HEK293 (cell line): ENCODE measurements at regions not wholly inside any gene's neighbourhood (a gene's known extent, or its start where the extent isn't known, plus 50 kb on each side); places are given as distances from the start of the nearest gene placed in this dataset.
A peak's percentile ranks its signal among the peaks of the same experiment; 100 is the strongest.

Experiments
- CTCF ChIA-PET: fragments of 350-600 bp; formaldehyde crosslinking; extraction: SDS; loops from one replicate; lab custom pipeline; 2021; ENCODE audit warnings: antibody characterized with exemption; lab: Yijun Ruan, JAX
- POLR2A ChIA-PET: fragments of 300-600 bp; formaldehyde crosslinking; extraction: SDS; loops from one replicate; lab custom pipeline; 2020; ENCODE audit warnings: antibody characterized with exemption, inconsistent platforms; lab: Yijun Ruan, JAX
- H3K27ac ChIP-seq: fragments of 200-500 bp; sonication (Bioruptor generic); 2 replicates; pipeline ENCODE4 v1.5.1; 2014; ENCODE audit warnings: low read depth, low read length, control low read depth, inconsistent platforms; ENCODE audit errors: extremely low read depth
- H3K36me3 ChIP-seq, 2 experiments: fragments of 200-500 bp in 1 of 2; sonication (Bioruptor generic) in 1 of 2; 1 replicate in 1 of 2; 2 replicates in 1 of 2; pipeline ENCODE4 v1.5.1; 2014 to 2017; ENCODE audit warnings: inconsistent platforms in 2 of 2, low read length in 2 of 2; ENCODE audit not compliant: control insufficient read depth in 2 of 2, insufficient read depth in 1 of 2
- H3K4me1 ChIP-seq: fragments of 200-500 bp; sonication (Bioruptor generic); 2 replicates; pipeline ENCODE4 v1.5.1; 2014; ENCODE audit warnings: mild to moderate bottlenecking, low read length, inconsistent platforms; ENCODE audit not compliant: control insufficient read depth, insufficient read depth
- H3K4me3 ChIP-seq: 2 replicates; pipeline ENCODE4 v1.5.1; 2011; ENCODE audit warnings: low read depth, mild to moderate bottlenecking, control low read depth, low read length, moderate library complexity
- H3K9me3 ChIP-seq: fragments of 200-500 bp; sonication (Bioruptor generic); 2 replicates; pipeline ENCODE4 v1.5.1; 2014; ENCODE audit warnings: low read depth, low read length, inconsistent platforms; ENCODE audit not compliant: control insufficient read depth, insufficient read depth
- GLIS1 ChIP-seq: fragments of 450-650 bp; formaldehyde crosslinking; IDR thresholded peaks from 2 replicates; pipeline ENCODE4 v1.5.1; 2016; ENCODE audit warnings: missing biosample characterization, missing genetic modification characterization
- HOXA7 ChIP-seq: sonication (generic); formaldehyde crosslinking; IDR thresholded peaks from 2 replicates; pipeline ENCODE4 v1.8.1; 2022; ENCODE audit warnings: missing genetic modification reagents, borderline replicate concordance
- KLF10 ChIP-seq: fragments of 450-650 bp; IDR thresholded peaks from 2 replicates; pipeline ENCODE4 v1.5.1; 2018; ENCODE audit warnings: missing biosample characterization, mild to moderate bottlenecking, missing genetic modification characterization
- OSR2 ChIP-seq: fragments of 450-650 bp; formaldehyde crosslinking; IDR thresholded peaks from 2 replicates; pipeline ENCODE4 v1.5.1; 2016; ENCODE audit warnings: missing biosample characterization, missing genetic modification characterization
- PBX3 ChIP-seq: sonication (generic); formaldehyde crosslinking; IDR thresholded peaks from 2 replicates; pipeline ENCODE4 v1.8.1; 2022; ENCODE audit warnings: mild to moderate bottlenecking, moderate library complexity, missing genetic modification reagents
- SETDB1 ChIP-seq: IDR thresholded peaks from one replicate; pipeline ENCODE4 v1.6.1; 2017; ENCODE audit warnings: mild to moderate bottlenecking, low read length, moderate library complexity, mixed read lengths; ENCODE audit not compliant: insufficient read length
- TRIM28 ChIP-seq: IDR thresholded peaks from 2 replicates; pipeline ENCODE4 v1.6.1; 2011; ENCODE audit warnings: low read length, control low read depth, borderline replicate concordance
- ZBTB20 ChIP-seq: fragments of 450-650 bp; formaldehyde crosslinking; IDR thresholded peaks from 2 replicates; pipeline ENCODE4 v1.5.1; 2016; ENCODE audit warnings: missing biosample characterization, missing genetic modification characterization
- ZBTB21 ChIP-seq: fragments of 450-650 bp; formaldehyde crosslinking; IDR thresholded peaks from 2 replicates; pipeline ENCODE4 v1.5.1; 2017; ENCODE audit warnings: missing biosample characterization, missing genetic modification characterization
- ZBTB7A ChIP-seq: fragments of 450-650 bp; formaldehyde crosslinking; IDR thresholded peaks from 2 replicates; pipeline ENCODE4 v1.5.1; 2016; ENCODE audit warnings: low read depth, missing biosample characterization, missing genetic modification characterization
- ZNF10 ChIP-seq: fragments of 450-650 bp; formaldehyde crosslinking; IDR thresholded peaks from 2 replicates; pipeline ENCODE4 v1.5.1; 2017; ENCODE audit warnings: missing biosample characterization, missing genetic modification characterization
- ZNF138 ChIP-seq: fragments of 450-650 bp; formaldehyde crosslinking; IDR thresholded peaks from 2 replicates; pipeline ENCODE4 v1.5.1; 2016; ENCODE audit warnings: missing biosample characterization, missing genetic modification characterization, borderline replicate concordance
- ZNF311 ChIP-seq: fragments of 450-650 bp; formaldehyde crosslinking; IDR thresholded peaks from 2 replicates; pipeline ENCODE4 v1.5.1; 2017; ENCODE audit warnings: missing biosample characterization, missing genetic modification characterization, borderline replicate concordance
- ZNF549 ChIP-seq: fragments of 450-650 bp; IDR thresholded peaks from 2 replicates; pipeline ENCODE4 v1.5.1; 2018; ENCODE audit warnings: missing biosample characterization, missing genetic modification characterization, mild to moderate bottlenecking, inconsistent platforms, moderate library complexity
- ZNF585B ChIP-seq: fragments of 450-650 bp; formaldehyde crosslinking; IDR thresholded peaks from 2 replicates; pipeline ENCODE4 v1.5.1; 2016; ENCODE audit warnings: missing biosample characterization, missing genetic modification characterization
- ZNF626 ChIP-seq: fragments of 450-650 bp; sonication (Bioruptor Pico); formaldehyde crosslinking; IDR thresholded peaks from 2 replicates; pipeline ENCODE4 v1.5.1; 2018; ENCODE audit warnings: missing biosample characterization, missing genetic modification characterization, inconsistent platforms
- ZNF664 ChIP-seq: fragments of 450-650 bp; formaldehyde crosslinking; IDR thresholded peaks from 2 replicates; pipeline ENCODE4 v1.5.1; 2016; ENCODE audit warnings: missing biosample characterization, missing genetic modification characterization
- ZNF670 ChIP-seq: fragments of 450-650 bp; formaldehyde crosslinking; IDR thresholded peaks from 2 replicates; pipeline ENCODE4 v1.5.1; 2016; ENCODE audit warnings: missing biosample characterization, missing genetic modification characterization, low read depth
- ZNF692 ChIP-seq: fragments of 450-650 bp; formaldehyde crosslinking; IDR thresholded peaks from 2 replicates; pipeline ENCODE4 v1.5.1; 2016; ENCODE audit warnings: missing biosample characterization, missing genetic modification characterization
- ZNF747 ChIP-seq: fragments of 450-650 bp; formaldehyde crosslinking; IDR thresholded peaks from 2 replicates; pipeline ENCODE4 v1.5.1; 2016; ENCODE audit warnings: missing biosample characterization, missing genetic modification characterization
- TF ChIP-seq, protein P1 (sequence below): fragments of 450-650 bp; formaldehyde crosslinking; IDR thresholded peaks from 2 replicates; pipeline ENCODE4 v1.5.1; 2016; ENCODE audit warnings: missing biosample characterization, missing genetic modification characterization
- TF ChIP-seq, protein P2 (sequence below): fragments of 450-650 bp; formaldehyde crosslinking; IDR thresholded peaks from 2 replicates; pipeline ENCODE4 v1.5.1; 2016; ENCODE audit warnings: missing biosample characterization, missing genetic modification characterization, low read depth

- TF ChIP-seq ZBTB21 (tag by site-specific recombination) (no peak), ZNF138 (tag by site-specific recombination) (no peak), ZNF670 (no peak), GLIS1 (tag by site-specific recombination) (no peak), ZNF692 (tag by site-specific recombination) (no peak)
- TF ChIP-seq, protein P1, sequence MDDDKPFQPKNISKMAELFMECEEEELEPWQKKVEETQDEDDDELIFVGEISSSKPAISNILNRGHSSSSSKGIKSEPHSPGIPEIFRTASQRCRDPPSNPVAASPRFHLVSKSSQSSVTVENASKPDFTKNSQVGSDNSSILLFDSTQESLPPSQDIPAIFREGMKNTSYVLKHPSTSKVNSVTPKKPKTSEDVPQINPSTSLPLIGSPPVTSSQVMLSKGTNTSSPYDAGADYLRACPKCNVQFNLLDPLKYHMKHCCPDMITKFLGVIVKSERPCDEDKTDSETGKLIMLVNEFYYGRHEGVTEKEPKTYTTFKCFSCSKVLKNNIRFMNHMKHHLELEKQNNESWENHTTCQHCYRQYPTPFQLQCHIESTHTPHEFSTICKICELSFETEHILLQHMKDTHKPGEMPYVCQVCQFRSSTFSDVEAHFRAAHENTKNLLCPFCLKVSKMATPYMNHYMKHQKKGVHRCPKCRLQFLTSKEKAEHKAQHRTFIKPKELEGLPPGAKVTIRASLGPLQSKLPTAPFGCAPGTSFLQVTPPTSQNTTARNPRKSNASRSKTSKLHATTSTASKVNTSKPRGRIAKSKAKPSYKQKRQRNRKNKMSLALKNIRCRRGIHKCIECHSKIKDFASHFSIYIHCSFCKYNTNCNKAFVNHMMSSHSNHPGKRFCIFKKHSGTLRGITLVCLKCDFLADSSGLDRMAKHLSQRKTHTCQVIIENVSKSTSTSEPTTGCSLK (tag by site-specific recombination): no peak
- TF ChIP-seq, all 188 proteins: peak for 0
These were observed 438.3 kb downstream of the GPAT3 start (continued) for GRCh38 chr4:83974111-83974780.

DNA sequence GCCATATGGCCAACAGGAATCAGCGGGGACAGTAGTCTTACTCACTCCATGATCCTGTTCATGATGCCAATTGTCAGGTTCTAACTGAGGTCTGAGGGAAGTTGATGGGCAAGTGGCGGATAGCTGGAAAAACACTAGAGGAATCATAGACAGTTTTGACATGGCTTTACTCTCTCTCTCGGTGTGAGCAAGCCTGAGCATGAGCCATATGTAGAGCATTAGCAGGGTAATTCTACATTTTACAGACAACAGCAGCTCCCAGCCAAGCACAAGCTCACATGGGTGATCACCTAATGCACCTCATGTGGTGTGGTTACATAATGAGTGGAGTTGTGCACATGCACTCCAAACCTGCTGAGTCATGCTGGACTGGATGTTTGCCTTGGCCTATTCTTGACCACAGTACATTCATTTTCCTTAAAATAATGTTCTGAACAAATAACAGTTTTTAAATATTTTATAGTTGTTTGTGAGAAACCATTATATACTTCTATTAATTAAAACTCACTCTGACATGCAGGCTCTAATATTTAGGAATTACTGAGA lies 429.2 kb downstream of the GPAT3 start:
- Histone ChIP-seq H3K27ac (no peak overlapping the region), H3K36me3 (no peaks in the 10 kb centered on the region), H3K4me1 (no peaks in the 10 kb centered on the region), H3K9me3 (no peaks in the 10 kb centered on the region), H3K4me3 (no peak overlapping the region)
- POLR2A ChIA-PET: no interaction called here
- no peak for TF ChIP-seq ZBTB20 (tag by site-specific recombination)
- no peak for TF ChIP-seq ZNF747
- TF ChIP-seq SETDB1: peak; percentile 91
- TF ChIP-seq ZNF549 (tag by site-specific recombination): peak; percentile 67
- TF ChIP-seq OSR2 (tag by site-specific recombination): no peak
- 0 out of 2 replicates have a peak, but pooled peaks have one; percentile 19 for TF ChIP-seq ZNF585B (tag by site-specific recombination)
- peak; percentile 91; the same call in 1 of the 2 replicates for TF ChIP-seq TRIM28
- peak; percentile 90; the same call in 1 of the 2 replicates for TF ChIP-seq ZNF626 (tag by site-specific recombination)
- CTCF ChIA-PET: no interaction called here

DNA sequence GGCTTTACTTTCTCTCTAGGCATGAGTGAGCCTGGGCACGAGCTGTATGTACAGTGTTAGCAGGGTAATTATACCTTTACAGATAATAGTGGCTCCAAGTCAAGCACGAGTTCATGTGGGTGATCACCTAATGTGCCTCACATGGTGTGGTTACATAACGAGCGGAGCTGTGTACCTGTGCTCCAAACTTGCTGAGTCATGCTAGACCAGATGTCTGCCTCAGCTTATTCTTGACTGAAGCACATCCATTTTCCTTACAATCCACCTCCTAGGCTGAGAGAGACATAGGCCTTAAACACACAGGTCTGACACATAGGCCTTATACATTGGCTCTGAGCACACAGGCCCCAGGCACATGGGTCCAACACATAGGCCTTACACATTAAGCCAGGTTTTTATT lies 426.6 kb downstream of the GPAT3 start:
- H3K36me3 ChIP-seq: no peaks in the 10 kb centered on the region
- no peak for TF ChIP-seq KLF10 (tag by site-specific recombination)
- TF ChIP-seq ZNF311 (tag by site-specific recombination): no peak
- no peak for TF ChIP-seq ZBTB7A
- TF ChIP-seq ZNF664 (tag by site-specific recombination): no peak
- no peak for TF ChIP-seq HOXA7
- TF ChIP-seq PBX3 (CRISPR knock-in tag): no peak
- TF ChIP-seq ZNF10 (tag by site-specific recombination): no peak
- TF ChIP-seq, protein P2, sequence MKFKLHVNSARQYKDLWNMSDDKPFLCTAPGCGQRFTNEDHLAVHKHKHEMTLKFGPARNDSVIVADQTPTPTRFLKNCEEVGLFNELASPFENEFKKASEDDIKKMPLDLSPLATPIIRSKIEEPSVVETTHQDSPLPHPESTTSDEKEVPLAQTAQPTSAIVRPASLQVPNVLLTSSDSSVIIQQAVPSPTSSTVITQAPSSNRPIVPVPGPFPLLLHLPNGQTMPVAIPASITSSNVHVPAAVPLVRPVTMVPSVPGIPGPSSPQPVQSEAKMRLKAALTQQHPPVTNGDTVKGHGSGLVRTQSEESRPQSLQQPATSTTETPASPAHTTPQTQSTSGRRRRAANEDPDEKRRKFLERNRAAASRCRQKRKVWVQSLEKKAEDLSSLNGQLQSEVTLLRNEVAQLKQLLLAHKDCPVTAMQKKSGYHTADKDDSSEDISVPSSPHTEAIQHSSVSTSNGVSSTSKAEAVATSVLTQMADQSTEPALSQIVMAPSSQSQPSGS (tag by site-specific recombination): no peak
- TF ChIP-seq, all 188 proteins: peak for 0
- H3K9me3 ChIP-seq: no peaks in the 10 kb centered on the region
- CTCF ChIA-PET: interaction anchor here (0.7 to 1.4 kb wide), 2 partner anchors 14 to 192 kb away, joined by 3 to 4 read pairs; no protein-coding TSS in a partner anchor
- no peak overlapping the region for H3K27ac ChIP-seq
- H3K4me3 ChIP-seq: no peak overlapping the region
- H3K4me1 ChIP-seq: no peaks in the 10 kb centered on the region
- POLR2A ChIA-PET: no interaction called here
